Kidney (tissue), 13 donors: ENCODE measurements at regions not wholly inside any gene's neighbourhood (a gene's known extent, or its start where the extent isn't known, plus 50 kb on each side); places are given as distances from the start of the nearest gene placed in this dataset.

Source experiments
- DNase-seq, 5 donors: peaks; one replicate each; pipeline ENCODE4 v3.0.0-alpha.2; 2013 to 2020
- FAIRE-seq: peaks from 2 replicates; lab custom pipeline; 2012; peaks lifted over from hg19 to GRCh38; lab: Jason Lieb, UNC
- H3K27ac ChIP-seq, 2 donors: one replicate each; pipeline ENCODE4 v1.7.0; 2013; ENCODE audit warnings: low read depth in 2 of 2, low read length in 2 of 2, inconsistent platforms in 1 of 2
- H3K27me3 ChIP-seq: one replicate; pipeline ENCODE4 v1.7.1; 2013; ENCODE audit warnings: low read length, inconsistent platforms; ENCODE audit not compliant: control insufficient read depth, insufficient read depth
- H3K36me3 ChIP-seq, 3 donors: one replicate each; pipeline versions ENCODE4 v1.7.0 to v1.7.1; 2013; ENCODE audit warnings: low read length in 3 of 3, control low read depth in 1 of 3, inconsistent platforms in 1 of 3; ENCODE audit not compliant: insufficient read depth in 3 of 3, control insufficient read depth in 2 of 3
- H3K4me1 ChIP-seq, 3 donors: one replicate each; pipeline versions ENCODE4 v1.7.0 to v1.7.1; 2013; ENCODE audit warnings: low read length in 3 of 3, inconsistent platforms in 1 of 3, low read depth in 1 of 3; ENCODE audit not compliant: control insufficient read depth in 2 of 3, insufficient read depth in 2 of 3
- H3K4me3 ChIP-seq, 3 donors: one replicate each; pipeline versions ENCODE4 v1.7.0 to v1.8.1; 2013; ENCODE audit warnings: low read length in 3 of 3, control low read depth in 1 of 3, inconsistent platforms in 1 of 3
- H3K9ac ChIP-seq, 3 donors: one replicate each; pipeline versions ENCODE4 v1.7.0 to v1.7.1; 2013; ENCODE audit warnings: low read length in 3 of 3, control low read depth in 1 of 3, inconsistent platforms in 1 of 3
- H3K9me3 ChIP-seq, 3 donors: one replicate each; pipeline versions ENCODE4 v1.7.0 to v1.7.1; 2013; ENCODE audit warnings: low read length in 3 of 3, control low read depth in 1 of 3, inconsistent platforms in 1 of 3; ENCODE audit not compliant: control insufficient read depth in 2 of 3, insufficient read depth in 1 of 3
- CTCF ChIP-seq: IDR thresholded peaks from 3 replicates; pipeline ENCODE4 v1.5.1; 2012; ENCODE audit warnings: mild to moderate bottlenecking, moderate library complexity, borderline replicate concordance; ENCODE audit not compliant: insufficient read depth; ENCODE audit errors: extremely low read depth
- intact Hi-C: fragments of 100-400 bp; cut with DNase I; formaldehyde crosslinking; loops from one replicate; pipeline ENCODE4 v1.11.1; 2022
- donor health status: control.
- donor health status: control.
- donor health status: control.
- donor health status: control.
- donor health status: control.
- donor health status: DM: yes; HTN: yes; CAD: no.
- donor health status: Normal renal cell carcinoma (clear cell type).

DNA sequence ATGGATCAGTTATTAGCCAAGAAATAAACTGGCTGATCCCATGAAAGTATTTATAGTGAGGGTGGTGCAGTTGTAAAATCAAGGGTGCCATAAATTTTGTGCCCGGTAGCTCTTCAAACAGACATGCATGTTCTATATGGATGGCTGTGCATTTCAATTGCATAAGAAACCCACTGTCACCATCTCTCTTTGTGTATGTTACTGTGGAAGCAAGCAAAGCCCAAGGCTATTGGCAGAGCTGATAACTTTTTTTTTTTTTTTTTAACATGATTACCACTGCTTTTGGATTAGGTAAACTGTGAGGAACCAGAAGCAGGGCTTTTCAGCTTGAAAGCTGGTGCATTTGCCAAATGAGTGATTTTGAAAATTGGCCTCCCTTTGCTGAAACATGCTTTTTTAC is 332.6 kb downstream of the SOX11 start:
- Histone ChIP-seq H3K9ac (no peak overlapping the region), H3K27me3 (no peaks in the 10 kb centered on the region), H3K27ac (no peak overlapping the region), H3K4me3 (no peak overlapping the region), H3K4me1 (no peaks in the 10 kb centered on the region), H3K36me3 (no peaks in the 10 kb centered on the region), H3K9me3 (no peaks in the 10 kb centered on the region)
- FAIRE-seq = no peak
- no peak for DNase-seq
- TF ChIP-seq CTCF = no peak
- intact Hi-C loops = no loop called here

DNA sequence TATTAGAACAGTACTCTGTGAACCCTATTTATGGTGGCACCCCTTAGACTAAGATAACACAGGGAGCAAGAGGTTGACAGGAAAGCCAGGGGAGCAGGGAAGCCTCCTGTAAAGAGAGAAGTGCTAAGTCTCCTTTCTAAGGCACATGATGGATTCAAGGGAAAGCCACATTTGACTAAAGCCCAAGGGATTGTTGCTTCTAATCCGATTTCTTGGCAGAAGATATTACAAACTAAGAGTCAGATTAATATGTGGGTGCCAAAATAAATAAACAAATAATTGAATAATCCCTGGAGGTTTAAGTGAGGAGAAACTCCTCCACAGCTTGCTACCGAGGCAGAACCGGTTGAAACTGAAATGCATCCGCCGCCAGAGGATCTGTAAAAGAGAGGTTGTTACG is 333.2 kb downstream of the SOX11 start:
- no peaks in the 10 kb centered on the region for H3K36me3 ChIP-seq
- H3K9ac ChIP-seq = no peak overlapping the region
- DNase-seq (no peak), FAIRE-seq (no peak)
- H3K27ac ChIP-seq = no peak overlapping the region
- no peaks in the 10 kb centered on the region for H3K9me3 ChIP-seq
- H3K27me3 ChIP-seq = no peaks in the 10 kb centered on the region
- H3K4me1 ChIP-seq = no peaks in the 10 kb centered on the region
- intact Hi-C loops = no loop called here
- no peak for TF ChIP-seq CTCF
- no peak overlapping the region for H3K4me3 ChIP-seq

- no peak for DNase-seq
- intact Hi-C loops = no loop called here
- Histone ChIP-seq H3K27me3 (no peaks in the 10 kb centered on the region), H3K4me3 (no peak overlapping the region), H3K36me3 (no peaks in the 10 kb centered on the region), H3K9ac (no peak overlapping the region), H3K4me1 (no peaks in the 10 kb centered on the region), H3K9me3 (no peaks in the 10 kb centered on the region), H3K27ac (no peak overlapping the region)
- no peak for TF ChIP-seq CTCF
- FAIRE-seq = no peak
Observed at GRCh38 chr2:6027066-6027465, 334.9 kb downstream of the SOX11 start.

DNA sequence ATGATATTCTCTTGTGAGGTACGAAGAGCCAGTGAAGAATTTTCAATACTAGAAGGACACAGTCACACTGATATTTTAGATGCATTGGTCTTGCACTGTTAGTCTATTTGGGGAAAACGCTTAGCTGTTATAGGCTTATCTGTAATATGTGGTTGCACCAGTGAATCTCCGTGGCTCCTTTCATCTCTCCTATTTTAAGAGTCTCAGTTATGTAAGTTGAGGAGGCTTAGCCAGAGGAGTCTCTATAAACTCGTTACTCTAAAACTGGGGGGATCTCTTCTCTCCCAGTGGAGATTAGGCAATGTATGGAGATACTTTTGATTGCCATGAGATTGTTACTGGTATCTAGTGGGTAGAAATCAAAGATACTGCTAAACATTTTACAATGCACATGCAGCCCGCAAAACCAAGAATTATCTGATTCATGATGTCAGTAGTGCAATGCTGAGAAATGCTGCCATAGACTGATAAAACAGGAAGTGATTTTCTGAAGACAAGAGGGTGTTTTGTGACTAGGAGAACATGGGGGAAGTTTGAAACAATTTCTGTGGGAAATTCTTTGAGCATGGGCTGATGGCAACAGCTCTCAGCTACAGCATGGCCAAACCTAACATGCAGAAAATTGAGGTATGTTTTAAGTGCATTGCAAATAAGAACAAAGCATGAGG is 339.1 kb downstream of the SOX11 start:
- FAIRE-seq = no peak

More for the DNA sequence above, 339.1 kb downstream of the SOX11 start:
- Histone ChIP-seq H3K36me3 (no peaks in the 10 kb centered on the region), H3K9ac (no peak overlapping the region), H3K4me3 (no peak overlapping the region), H3K4me1 (no peaks in the 10 kb centered on the region), H3K9me3 (no peaks in the 10 kb centered on the region), H3K27ac (no peak overlapping the region), H3K27me3 (no peaks in the 10 kb centered on the region)
- no peak for DNase-seq
- intact Hi-C loops = no loop called here
- TF ChIP-seq CTCF = no peak
